Duodenal mucosa (tissue), 2 donors: ENCODE measurements at regions not wholly inside any gene's neighbourhood (a gene's known extent, or its start where the extent isn't known, plus 50 kb on each side); places are given as distances from the start of the nearest gene placed in this dataset.

Experiments used
- H3K27ac ChIP-seq: one replicate; pipeline ENCODE4 v1.7.0; 2013; ENCODE audit warnings: low read depth, low read length
- H3K27me3 ChIP-seq, 2 donors: one replicate each; pipeline ENCODE4 v1.7.0; 2013; ENCODE audit warnings: low read length in 2 of 2, control low read depth in 1 of 2; ENCODE audit not compliant: insufficient read depth in 2 of 2, control insufficient read depth in 1 of 2
- H3K36me3 ChIP-seq, 2 donors: one replicate each; pipeline ENCODE4 v1.7.0; 2013; ENCODE audit warnings: low read length in 2 of 2, control low read depth in 1 of 2; ENCODE audit not compliant: insufficient read depth in 2 of 2, control insufficient read depth in 1 of 2
- H3K4me1 ChIP-seq, 2 donors: one replicate each; pipeline ENCODE4 v1.7.0; 2013; ENCODE audit warnings: low read length in 2 of 2, control low read depth in 1 of 2; ENCODE audit not compliant: insufficient read depth in 2 of 2, control insufficient read depth in 1 of 2
- H3K4me3 ChIP-seq, 2 donors: one replicate each; pipeline ENCODE4 v1.7.0; 2013; ENCODE audit warnings: low read length in 2 of 2, low read depth in 1 of 2
- H3K9ac ChIP-seq, 2 donors: one replicate each; pipeline ENCODE4 v1.7.0; 2013; ENCODE audit warnings: low read length in 2 of 2, low read depth in 1 of 2
- H3K9me3 ChIP-seq, 2 donors: one replicate each; pipeline ENCODE4 v1.7.0; 2013; ENCODE audit warnings: low read length in 2 of 2, control low read depth in 1 of 2; ENCODE audit not compliant: control insufficient read depth in 1 of 2

- Histone ChIP-seq H3K4me3 (no peak overlapping the region), H3K4me1 (no peaks in the 10 kb centered on the region), H3K27me3 (no peaks in the 10 kb centered on the region), H3K9ac (no peak overlapping the region), H3K27ac (no peak overlapping the region), H3K36me3 (no peaks in the 10 kb centered on the region), H3K9me3 (peaks cover 0 to 9% of the 10 kb centered on the region in 2 donors)
Measured at GRCh38 chr4:127082986-127083385, 549.8 kb upstream of the INTU start.

GRCh38 chr4:127084666-127085065 is 548.1 kb upstream of the INTU start:
- no peaks in the 10 kb centered on the region for H3K36me3 ChIP-seq
- no peak overlapping the region for H3K27ac ChIP-seq
- no peak overlapping the region for H3K4me3 ChIP-seq
- H3K9me3 ChIP-seq = peaks cover 0 to 9% of the 10 kb centered on the region in 2 donors
- no peaks in the 10 kb centered on the region for H3K4me1 ChIP-seq
- no peak overlapping the region for H3K9ac ChIP-seq
- no peaks in the 10 kb centered on the region for H3K27me3 ChIP-seq

GRCh38 chr4:127097061-127097460 is 535.7 kb upstream of the INTU start:
- Histone ChIP-seq H3K4me3 (no peak overlapping the region), H3K36me3 (no peaks in the 10 kb centered on the region), H3K27ac (no peak overlapping the region), H3K9ac (no peak overlapping the region), H3K9me3 (peaks cover 0 to 4% of the 10 kb centered on the region in 2 donors), H3K4me1 (no peaks in the 10 kb centered on the region), H3K27me3 (no peaks in the 10 kb centered on the region)

- no peaks in the 10 kb centered on the region for H3K4me1 ChIP-seq
- peaks cover 0 to 3% of the 10 kb centered on the region in 2 donors for H3K9me3 ChIP-seq
- H3K27me3 ChIP-seq = no peaks in the 10 kb centered on the region
- H3K27ac ChIP-seq = no peak overlapping the region
- H3K9ac ChIP-seq = no peak overlapping the region
- H3K4me3 ChIP-seq = no peak overlapping the region
- no peaks in the 10 kb centered on the region for H3K36me3 ChIP-seq
Measured at GRCh38 chr4:127102361-127102760, 530.4 kb upstream of the INTU start.

GRCh38 chr4:127103681-127104115 is 529.1 kb upstream of the INTU start:
- Histone ChIP-seq H3K36me3 (no peaks in the 10 kb centered on the region), H3K9ac (no peak overlapping the region), H3K4me3 (no peak overlapping the region), H3K27me3 (no peaks in the 10 kb centered on the region), H3K4me1 (no peaks in the 10 kb centered on the region), H3K9me3 (peaks cover 0 to 6% of the 10 kb centered on the region in 2 donors), H3K27ac (no peak overlapping the region)

GRCh38 chr4:127113844-127114362 is 518.9 kb upstream of the INTU start:
- Histone ChIP-seq H3K27me3 (no peaks in the 10 kb centered on the region), H3K9ac (no peak overlapping the region), H3K9me3 (peaks cover 3% of the 10 kb centered on the region in 2 donors), H3K36me3 (no peaks in the 10 kb centered on the region), H3K27ac (no peak overlapping the region), H3K4me3 (no peak overlapping the region), H3K4me1 (no peaks in the 10 kb centered on the region)

GRCh38 chr4:127118681-127119080 is 514.1 kb upstream of the INTU start:
- Histone ChIP-seq H3K9me3 (peaks cover 0 to 3% of the 10 kb centered on the region in 2 donors), H3K36me3 (no peaks in the 10 kb centered on the region), H3K27ac (no peak overlapping the region), H3K4me1 (no peaks in the 10 kb centered on the region), H3K27me3 (no peaks in the 10 kb centered on the region), H3K4me3 (no peak overlapping the region), H3K9ac (no peak overlapping the region)

GRCh38 chr4:127120441-127121090 is 512.2 kb upstream of the INTU start:
- no peak overlapping the region for H3K9ac ChIP-seq
- H3K9me3 ChIP-seq = peaks cover 3% of the 10 kb centered on the region in 2 donors
- H3K27me3 ChIP-seq = no peaks in the 10 kb centered on the region
- no peak overlapping the region for H3K27ac ChIP-seq
- H3K4me3 ChIP-seq = no peak overlapping the region
- H3K36me3 ChIP-seq = no peaks in the 10 kb centered on the region
- no peaks in the 10 kb centered on the region for H3K4me1 ChIP-seq

- H3K4me3 ChIP-seq = no peak overlapping the region
- no peak overlapping the region for H3K9ac ChIP-seq
- no peaks in the 10 kb centered on the region for H3K36me3 ChIP-seq
- H3K27me3 ChIP-seq = no peaks in the 10 kb centered on the region
- no peaks in the 10 kb centered on the region for H3K4me1 ChIP-seq
- H3K9me3 ChIP-seq = peaks cover 0 to 3% of the 10 kb centered on the region in 2 donors
- H3K27ac ChIP-seq = no peak overlapping the region
Measured at GRCh38 chr4:127124919-127125318, 507.8 kb upstream of the INTU start.

- Histone ChIP-seq H3K9ac (no peak overlapping the region), H3K4me3 (no peak overlapping the region), H3K27me3 (no peaks in the 10 kb centered on the region), H3K9me3 (peaks cover 0 to 3% of the 10 kb centered on the region in 2 donors), H3K36me3 (no peaks in the 10 kb centered on the region), H3K4me1 (no peaks in the 10 kb centered on the region), H3K27ac (no peak overlapping the region)
Measured at GRCh38 chr4:127126718-127127117, 506.0 kb upstream of the INTU start.
